Stomach smooth muscle (tissue), 2 donors: ENCODE measurements at regions not wholly inside any gene's neighbourhood (a gene's known extent, or its start where the extent isn't known, plus 50 kb on each side); places are given as distances from the start of the nearest gene placed in this dataset.

ENCODE experiments used
- H3K27ac ChIP-seq: one replicate; pipeline ENCODE4 v1.7.0; 2013; ENCODE audit warnings: mild to moderate bottlenecking, low read length, inconsistent platforms
- H3K27me3 ChIP-seq, 2 donors: one replicate each; pipeline ENCODE4 v1.7.0; 2013; ENCODE audit warnings: low read length in 2 of 2; ENCODE audit not compliant: insufficient read depth in 2 of 2, control insufficient read depth in 1 of 2
- H3K36me3 ChIP-seq, 2 donors: one replicate each; pipeline ENCODE4 v1.7.0; 2013; ENCODE audit warnings: low read length in 2 of 2; ENCODE audit not compliant: control insufficient read depth in 2 of 2, insufficient read depth in 2 of 2
- H3K4me1 ChIP-seq: one replicate; pipeline ENCODE4 v1.7.0; 2013; ENCODE audit warnings: low read length; ENCODE audit not compliant: control insufficient read depth, insufficient read depth
- H3K4me3 ChIP-seq, 2 donors: one replicate each; pipeline ENCODE4 v1.7.0; 2013; ENCODE audit warnings: low read length in 2 of 2
- H3K9ac ChIP-seq, 2 donors: one replicate each; pipeline ENCODE4 v1.7.0; 2013; ENCODE audit warnings: low read length in 2 of 2, mild to moderate bottlenecking in 1 of 2
- H3K9me3 ChIP-seq, 2 donors: one replicate each; pipeline ENCODE4 v1.7.0; 2013; ENCODE audit warnings: low read length in 2 of 2; ENCODE audit not compliant: control insufficient read depth in 2 of 2
- donor health status: healthy.
- donor health status: Pancreatic carcinoma.

- no peak overlapping the region for H3K4me3 ChIP-seq
- H3K9me3 ChIP-seq = no peaks in the 10 kb centered on the region
- no peak overlapping the region for H3K27ac ChIP-seq
- no peaks in the 10 kb centered on the region for H3K27me3 ChIP-seq
- no peak overlapping the region for H3K9ac ChIP-seq
- H3K36me3 ChIP-seq = no peaks in the 10 kb centered on the region
- H3K4me1 ChIP-seq = no peaks in the 10 kb centered on the region
Measured at GRCh38 chr4:180565856-180566431, 1677.3 kb upstream of the TENM3 start.

GRCh38 chr4:180566492-180566891 is 1676.7 kb upstream of the TENM3 start:
- no peak overlapping the region for H3K4me3 ChIP-seq
- H3K9ac ChIP-seq = no peak overlapping the region
- H3K27ac ChIP-seq = no peak overlapping the region
- no peaks in the 10 kb centered on the region for H3K36me3 ChIP-seq
- no peaks in the 10 kb centered on the region for H3K27me3 ChIP-seq
- H3K9me3 ChIP-seq = no peaks in the 10 kb centered on the region
- H3K4me1 ChIP-seq = no peaks in the 10 kb centered on the region

- Histone ChIP-seq H3K4me3 (no peak overlapping the region), H3K4me1 (no peaks in the 10 kb centered on the region), H3K27ac (no peak overlapping the region), H3K27me3 (no peaks in the 10 kb centered on the region), H3K36me3 (no peaks in the 10 kb centered on the region), H3K9ac (no peak overlapping the region), H3K9me3 (no peaks in the 10 kb centered on the region)
Measured at GRCh38 chr4:180567080-180567479, 1676.1 kb upstream of the TENM3 start.

- H3K4me3 ChIP-seq = no peak overlapping the region
- H3K36me3 ChIP-seq = no peaks in the 10 kb centered on the region
- H3K9ac ChIP-seq = no peak overlapping the region
- no peaks in the 10 kb centered on the region for H3K27me3 ChIP-seq
- H3K9me3 ChIP-seq = no peaks in the 10 kb centered on the region
- H3K27ac ChIP-seq = no peak overlapping the region
- H3K4me1 ChIP-seq = no peaks in the 10 kb centered on the region
Measured at GRCh38 chr4:180571516-180572055, 1671.6 kb upstream of the TENM3 start.

- Histone ChIP-seq H3K27me3 (no peaks in the 10 kb centered on the region), H3K36me3 (no peaks in the 10 kb centered on the region), H3K4me3 (no peak overlapping the region), H3K9me3 (no peaks in the 10 kb centered on the region), H3K4me1 (no peaks in the 10 kb centered on the region), H3K27ac (no peak overlapping the region), H3K9ac (no peak overlapping the region)
Measured at GRCh38 chr4:180578175-180578574, 1665.0 kb upstream of the TENM3 start.

GRCh38 chr4:180581061-180581460 is 1662.1 kb upstream of the TENM3 start:
- no peaks in the 10 kb centered on the region for H3K36me3 ChIP-seq
- no peak overlapping the region for H3K4me3 ChIP-seq
- H3K9ac ChIP-seq = no peak overlapping the region
- H3K4me1 ChIP-seq = no peaks in the 10 kb centered on the region
- no peaks in the 10 kb centered on the region for H3K9me3 ChIP-seq
- no peaks in the 10 kb centered on the region for H3K27me3 ChIP-seq
- H3K27ac ChIP-seq = no peak overlapping the region

- Histone ChIP-seq H3K9me3 (no peaks in the 10 kb centered on the region), H3K9ac (no peak overlapping the region), H3K27ac (no peak overlapping the region), H3K4me3 (no peak overlapping the region), H3K27me3 (no peaks in the 10 kb centered on the region), H3K4me1 (no peaks in the 10 kb centered on the region), H3K36me3 (no peaks in the 10 kb centered on the region)
Measured at GRCh38 chr4:180587379-180587778, 1655.8 kb upstream of the TENM3 start.

- Histone ChIP-seq H3K27me3 (no peaks in the 10 kb centered on the region), H3K4me1 (no peaks in the 10 kb centered on the region), H3K4me3 (no peak overlapping the region), H3K27ac (no peak overlapping the region), H3K36me3 (no peaks in the 10 kb centered on the region), H3K9ac (no peak overlapping the region), H3K9me3 (no peaks in the 10 kb centered on the region)
Measured at GRCh38 chr4:180589575-180589974, 1653.6 kb upstream of the TENM3 start.

GRCh38 chr4:180596888-180597483 is 1646.2 kb upstream of the TENM3 start:
- H3K4me1 ChIP-seq = no peaks in the 10 kb centered on the region
- H3K9me3 ChIP-seq = no peaks in the 10 kb centered on the region
- H3K4me3 ChIP-seq = no peak overlapping the region
- H3K9ac ChIP-seq = no peak overlapping the region
- H3K36me3 ChIP-seq = no peaks in the 10 kb centered on the region
- no peaks in the 10 kb centered on the region for H3K27me3 ChIP-seq
- H3K27ac ChIP-seq = no peak overlapping the region

- no peak overlapping the region for H3K4me3 ChIP-seq
- H3K36me3 ChIP-seq = no peaks in the 10 kb centered on the region
- no peaks in the 10 kb centered on the region for H3K9me3 ChIP-seq
- H3K27ac ChIP-seq = no peak overlapping the region
- no peaks in the 10 kb centered on the region for H3K27me3 ChIP-seq
- no peaks in the 10 kb centered on the region for H3K4me1 ChIP-seq
- H3K9ac ChIP-seq = no peak overlapping the region
Measured at GRCh38 chr4:180598281-180598680, 1644.9 kb upstream of the TENM3 start.

- no peaks in the 10 kb centered on the region for H3K4me1 ChIP-seq
- no peaks in the 10 kb centered on the region for H3K9me3 ChIP-seq
- H3K4me3 ChIP-seq = no peak overlapping the region
- H3K9ac ChIP-seq = no peak overlapping the region
- no peak overlapping the region for H3K27ac ChIP-seq
- no peaks in the 10 kb centered on the region for H3K27me3 ChIP-seq
- H3K36me3 ChIP-seq = no peaks in the 10 kb centered on the region
Measured at GRCh38 chr4:180603791-180604190, 1639.4 kb upstream of the TENM3 start.
